Activated CD4-positive, alpha-beta memory T cell treated with anti-CD3 and anti-CD28 coated beads for 36 hours (primary cell): ENCODE measurements at regions not wholly inside any gene's neighbourhood (a gene's known extent, or its start where the extent isn't known, plus 50 kb on each side); places are given as distances from the start of the nearest gene placed in this dataset.

Source experiments
- CTCF ChIA-PET: fragments of 350-600 bp; sonication (Branson Sonifier 250); formaldehyde crosslinking; loops from one replicate; lab custom pipeline; 2021; ENCODE audit warnings: antibody characterized with exemption, inconsistent platforms; lab: Charles Lee
- POLR2A ChIA-PET: fragments of 350-600 bp; sonication (Branson Sonifier 250); formaldehyde crosslinking; loops from one replicate; lab custom pipeline; 2021; ENCODE audit warnings: antibody characterized with exemption; lab: Charles Lee
- DNase-seq: peaks from one replicate; pipeline ENCODE4 v3.0.0-alpha.2; 2020
- H3K27ac Mint-ChIP-seq: one replicate; pipeline ENCODE4 v1.8.0; 2021; ENCODE audit warnings: mixed read lengths
- H3K27me3 Mint-ChIP-seq: one replicate; pipeline ENCODE4 v1.8.0; 2021; ENCODE audit warnings: mixed read lengths
- H3K36me3 Mint-ChIP-seq: one replicate; pipeline ENCODE4 v1.8.0; 2021; ENCODE audit warnings: mixed read lengths
- H3K4me1 Mint-ChIP-seq: one replicate; pipeline ENCODE4 v1.8.0; 2021; ENCODE audit warnings: low read depth, mixed read lengths
- H3K4me3 Mint-ChIP-seq: one replicate; pipeline ENCODE4 v1.8.0; 2021; ENCODE audit warnings: mild to moderate bottlenecking, mixed read lengths
- H3K9me3 Mint-ChIP-seq: one replicate; pipeline ENCODE4 v1.8.0; 2021; ENCODE audit warnings: mixed read lengths
- intact Hi-C: fragments of 100-400 bp; cut with micrococcal nuclease; formaldehyde crosslinking; loops from one replicate; pipeline ENCODE4 v1.15.1; 2023

DNA sequence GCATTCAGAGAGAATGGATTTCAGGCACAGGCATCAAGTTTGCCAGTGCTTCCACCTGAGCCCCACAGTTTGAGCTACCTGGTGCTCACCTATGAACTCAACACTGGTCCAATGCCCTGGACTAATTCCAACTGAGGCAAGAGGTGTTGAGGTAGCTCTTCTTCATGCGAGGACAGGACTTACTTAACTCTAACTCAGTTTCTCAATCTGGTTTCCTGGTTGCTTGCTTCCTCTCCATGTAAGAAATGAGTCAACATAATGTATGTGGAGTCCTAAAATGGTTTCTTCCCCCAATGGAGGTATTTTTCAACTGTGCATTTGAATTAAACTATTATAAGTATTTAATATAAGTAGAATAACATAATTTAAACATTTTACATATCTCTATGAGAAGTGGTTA lies 523.6 kb upstream of the DAB2 start:
- peaks cover 3% of the 10 kb centered on the region for H3K4me1 Mint-ChIP-seq
- ChIA-PET POLR2A (interaction anchor here (0.6 to 0.7 kb wide), 2 partner anchors 330 to 728 kb away, joined by 3 read pairs; no protein-coding TSS in a partner anchor), CTCF (interaction anchor here (0.6 to 2.5 kb wide), 41 partner anchors 9 to 1895 kb away, joined by 3 to 20 read pairs (median 3); partner anchors contain the start of genes PTGER4 and TTC33)
- H3K36me3 Mint-ChIP-seq, result peaks cover 5% of the 10 kb centered on the region
- H3K4me3 Mint-ChIP-seq, result no peak overlapping the region
- no peaks in the 10 kb centered on the region for H3K27me3 Mint-ChIP-seq
- H3K27ac Mint-ChIP-seq, result no peak overlapping the region
- DNase-seq, result no peak
- intact Hi-C loops, result loop anchor here (2.0 to 10.0 kb wide), 4 partner anchors 231 to 538 kb away; no protein-coding TSS in a partner anchor
- H3K9me3 Mint-ChIP-seq, result peaks cover 14% of the 10 kb centered on the region

- ChIA-PET CTCF (interaction anchor here (0.9 to 2.5 kb wide), 13 partner anchors 9 to 791 kb away, joined by 3 to 18 read pairs (median 4); partner anchors contain the start of gene PTGER4), POLR2A (no interaction called here)
- intact Hi-C loops, result loop anchor here (2.0 to 10.0 kb wide), 4 partner anchors 230 to 539 kb away; no protein-coding TSS in a partner anchor
- Mint-ChIP-seq H3K27ac (no peak overlapping the region), H3K36me3 (peaks cover 5% of the 10 kb centered on the region), H3K4me1 (peaks cover 3% of the 10 kb centered on the region), H3K9me3 (peaks cover 14% of the 10 kb centered on the region), H3K4me3 (no peak overlapping the region), H3K27me3 (no peaks in the 10 kb centered on the region)
- DNase-seq, result peak; percentile 11
These were observed 522.9 kb upstream of the DAB2 start for GRCh38 chr5:39947657-39948056.

DNA sequence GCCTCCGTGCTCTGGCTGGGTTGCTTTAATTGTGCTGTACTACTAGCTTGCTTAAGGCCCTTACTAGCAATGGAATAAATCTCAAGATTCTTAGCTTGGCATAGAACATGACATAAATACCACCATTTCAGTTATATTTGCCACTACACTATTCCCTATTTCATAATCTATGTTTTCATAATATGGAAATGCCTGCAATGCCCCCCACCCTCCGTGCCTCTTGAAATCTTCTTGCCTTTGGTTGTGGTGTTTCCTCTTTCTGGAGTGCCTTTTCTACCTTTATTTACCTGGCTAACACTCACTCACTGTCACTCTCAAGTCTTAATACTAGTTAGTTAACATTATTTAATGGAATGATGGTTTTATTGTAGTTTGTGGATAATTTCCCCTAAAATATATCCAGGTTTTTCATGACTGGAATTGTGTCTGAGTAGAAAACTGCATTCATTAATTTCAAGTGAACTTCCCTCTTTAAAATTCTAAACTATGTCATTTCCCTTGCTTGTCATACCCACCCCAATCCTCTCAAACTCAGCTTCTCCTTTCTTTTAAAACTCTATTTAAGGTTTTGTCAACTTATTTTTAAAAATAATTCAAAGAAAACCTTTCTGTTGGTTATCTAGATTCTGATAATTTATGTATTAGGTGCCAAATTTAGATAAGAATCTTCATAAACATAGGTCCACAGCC lies 521.7 kb upstream of the DAB2 start:
- H3K4me1 Mint-ChIP-seq, result peaks cover 3% of the 10 kb centered on the region
- ChIA-PET POLR2A (no interaction called here), CTCF (no interaction called here)
- peaks cover 9% of the 10 kb centered on the region for H3K9me3 Mint-ChIP-seq
- H3K36me3 Mint-ChIP-seq, result peaks cover 5% of the 10 kb centered on the region
- no peak for DNase-seq
- intact Hi-C loops, result loop anchor here (5.0 to 10.0 kb wide), 2 partner anchors 229 to 372 kb away; no protein-coding TSS in a partner anchor
- H3K4me3 Mint-ChIP-seq, result no peak overlapping the region
- H3K27me3 Mint-ChIP-seq, result no peaks in the 10 kb centered on the region
- H3K27ac Mint-ChIP-seq, result no peak overlapping the region

DNA sequence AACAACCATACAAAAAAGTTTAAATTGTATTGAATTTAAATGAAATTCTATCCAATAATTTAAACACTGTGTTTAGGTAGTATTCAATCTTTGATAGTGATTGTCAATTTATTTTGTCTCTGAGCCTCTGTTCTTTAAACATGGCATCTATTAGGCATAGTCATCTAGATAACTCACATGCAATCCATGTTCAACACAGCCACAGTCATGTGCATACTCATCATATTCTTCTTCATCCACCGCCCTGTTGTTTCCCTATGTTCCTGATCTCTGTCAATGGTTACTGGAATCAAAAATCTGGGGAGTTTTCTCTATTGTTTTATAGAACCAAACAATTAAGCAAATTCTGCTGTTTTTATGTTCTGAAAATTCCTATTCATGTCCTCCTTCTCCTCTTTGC lies 521.1 kb upstream of the DAB2 start:
- H3K4me1 Mint-ChIP-seq, result peaks cover 3% of the 10 kb centered on the region
- no peak overlapping the region for H3K4me3 Mint-ChIP-seq
- CTCF ChIA-PET, result no interaction called here
- POLR2A ChIA-PET, result no interaction called here
- DNase-seq, result no peak
- no peak overlapping the region for H3K27ac Mint-ChIP-seq
- no peaks in the 10 kb centered on the region for H3K27me3 Mint-ChIP-seq
- intact Hi-C loops, result loop anchor here (5.0 to 10.0 kb wide), 2 partner anchors 229 to 371 kb away; no protein-coding TSS in a partner anchor
- peaks cover 3% of the 10 kb centered on the region for H3K9me3 Mint-ChIP-seq
- peaks cover under 1% of the 10 kb centered on the region for H3K36me3 Mint-ChIP-seq

DNA sequence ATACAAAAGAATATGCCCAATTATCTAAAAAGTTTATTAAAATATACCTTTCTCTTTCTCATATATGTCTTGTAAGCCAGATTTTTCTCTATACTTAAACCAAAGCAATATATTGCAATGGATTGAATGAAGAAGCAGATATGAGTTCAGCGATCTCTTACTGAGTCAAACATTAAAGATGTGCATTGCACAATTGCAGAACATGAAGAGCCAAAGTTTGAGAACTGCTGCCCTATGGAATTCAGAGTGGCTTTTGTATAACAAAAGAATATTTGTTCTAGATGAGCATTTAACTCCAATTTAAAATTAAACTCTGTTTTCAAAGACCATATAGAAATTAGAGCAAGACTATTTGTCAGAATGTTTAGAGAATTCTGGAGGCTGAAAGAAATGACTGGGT lies 519.0 kb upstream of the DAB2 start:
- Mint-ChIP-seq H3K4me3 (no peak overlapping the region), H3K27me3 (no peaks in the 10 kb centered on the region), H3K36me3 (no peaks in the 10 kb centered on the region), H3K4me1 (no peaks in the 10 kb centered on the region), H3K9me3 (peaks cover 3% of the 10 kb centered on the region), H3K27ac (no peak overlapping the region)
- ChIA-PET POLR2A (no interaction called here), CTCF (no interaction called here)
- intact Hi-C loops, result loop anchor here (10.0 kb wide), 1 partner anchor 369 kb away; no protein-coding TSS in a partner anchor
- DNase-seq, result no peak

GRCh38 chr5:39942606-39943005 lies 517.8 kb upstream of the DAB2 start:
- intact Hi-C loops, result loop anchor here (10.0 kb wide), 1 partner anchor 368 kb away; no protein-coding TSS in a partner anchor
- no peaks in the 10 kb centered on the region for H3K4me1 Mint-ChIP-seq
- ChIA-PET POLR2A (no interaction called here), CTCF (no interaction called here)
- H3K27me3 Mint-ChIP-seq, result no peaks in the 10 kb centered on the region
- no peak overlapping the region for H3K4me3 Mint-ChIP-seq
- H3K36me3 Mint-ChIP-seq, result no peaks in the 10 kb centered on the region
- DNase-seq, result no peak
- H3K9me3 Mint-ChIP-seq, result peaks cover 3% of the 10 kb centered on the region
- H3K27ac Mint-ChIP-seq, result no peak overlapping the region

DNA sequence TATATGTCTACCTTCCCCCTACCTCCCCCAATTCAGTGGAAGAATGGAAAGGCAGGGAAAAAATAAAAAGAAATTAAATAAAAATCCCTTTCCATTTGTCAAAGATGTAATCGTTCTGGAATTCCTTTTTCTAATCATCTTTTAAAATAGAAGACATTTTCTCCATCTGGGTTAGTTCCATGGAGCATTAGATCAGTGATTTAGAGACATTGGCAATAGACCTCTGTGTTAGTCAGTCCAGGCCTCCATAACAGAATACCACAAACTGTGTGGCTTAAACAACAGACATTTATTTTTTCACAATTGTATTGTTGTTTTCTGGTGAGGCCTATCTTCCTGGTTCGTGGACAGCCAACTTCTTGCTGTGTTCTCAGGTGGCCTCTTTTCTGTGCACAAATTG lies 516.6 kb upstream of the DAB2 start:
- intact Hi-C loops, result loop anchor here (10.0 kb wide), 1 partner anchor 367 kb away; no protein-coding TSS in a partner anchor
- no peak overlapping the region for H3K4me3 Mint-ChIP-seq
- POLR2A ChIA-PET, result no interaction called here
- H3K27ac Mint-ChIP-seq, result no peak overlapping the region
- DNase-seq, result no peak
- H3K27me3 Mint-ChIP-seq, result no peaks in the 10 kb centered on the region
- CTCF ChIA-PET, result no interaction called here
- H3K4me1 Mint-ChIP-seq, result no peaks in the 10 kb centered on the region
- H3K36me3 Mint-ChIP-seq, result no peaks in the 10 kb centered on the region
- peaks cover 3% of the 10 kb centered on the region for H3K9me3 Mint-ChIP-seq

- CTCF ChIA-PET, result no interaction called here
- Mint-ChIP-seq H3K36me3 (no peaks in the 10 kb centered on the region), H3K27me3 (peaks cover 13% of the 10 kb centered on the region), H3K9me3 (peaks cover 3% of the 10 kb centered on the region), H3K4me3 (no peak overlapping the region), H3K4me1 (no peaks in the 10 kb centered on the region), H3K27ac (no peak overlapping the region)
- POLR2A ChIA-PET, result no interaction called here
- intact Hi-C loops, result no loop called here
- no peak for DNase-seq
These were observed 510.1 kb upstream of the DAB2 start for GRCh38 chr5:39934830-39935229.

DNA sequence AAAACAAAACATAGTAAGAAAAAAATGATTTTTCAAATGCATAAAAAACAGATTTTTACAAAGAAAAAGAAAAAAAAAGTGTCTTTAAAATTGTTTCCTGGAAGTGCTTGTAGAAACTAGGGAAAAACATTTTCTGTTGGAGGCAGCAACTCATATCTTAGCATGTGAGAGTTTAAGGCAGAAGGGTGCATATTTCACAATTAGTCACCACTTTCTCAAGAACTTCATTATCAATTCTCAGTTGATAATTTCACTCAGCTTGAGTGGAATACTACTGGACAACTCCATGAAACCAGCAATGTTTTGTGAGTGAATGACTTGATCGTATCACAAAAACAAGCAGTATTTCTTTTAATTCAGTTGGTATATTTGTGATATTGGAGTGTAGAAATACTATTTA lies 508.3 kb upstream of the DAB2 start:
- H3K27me3 Mint-ChIP-seq, result peaks cover 16% of the 10 kb centered on the region
- no peaks in the 10 kb centered on the region for H3K4me1 Mint-ChIP-seq
- no peak overlapping the region for H3K4me3 Mint-ChIP-seq
- ChIA-PET CTCF (interaction anchor here (0.6 to 2.2 kb wide), 2 partner anchors 16 to 720 kb away, joined by 3 to 13 read pairs; no protein-coding TSS in a partner anchor), POLR2A (no interaction called here)
- no peak overlapping the region for H3K27ac Mint-ChIP-seq
- H3K9me3 Mint-ChIP-seq, result no peaks in the 10 kb centered on the region
- H3K36me3 Mint-ChIP-seq, result no peaks in the 10 kb centered on the region
- intact Hi-C loops, result no loop called here
- DNase-seq, result no peak

DNA sequence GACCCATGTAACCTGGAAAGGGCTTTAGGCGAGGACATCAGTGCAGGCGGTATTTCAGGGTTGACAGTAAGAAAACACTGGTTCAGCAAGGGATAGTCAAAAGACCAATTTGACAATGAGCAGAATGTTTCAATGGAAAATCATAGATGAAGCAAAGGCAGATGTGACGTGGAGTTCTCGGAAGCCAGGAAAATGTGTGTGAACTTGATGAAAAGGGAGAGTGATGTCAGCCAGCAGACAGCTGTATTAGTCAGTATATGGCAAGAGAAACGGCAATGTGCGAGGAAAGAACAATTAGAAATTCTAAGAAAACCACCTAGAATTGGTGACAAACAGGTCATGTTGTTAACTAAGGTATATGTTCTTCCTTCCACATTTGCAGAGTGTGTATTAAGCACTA lies 503.9 kb upstream of the DAB2 start:
- CTCF ChIA-PET, result no interaction called here
- Mint-ChIP-seq H3K4me3 (no peak overlapping the region), H3K9me3 (no peaks in the 10 kb centered on the region), H3K27me3 (peaks cover 23% of the 10 kb centered on the region), H3K4me1 (no peaks in the 10 kb centered on the region), H3K36me3 (no peaks in the 10 kb centered on the region), H3K27ac (no peak overlapping the region)
- POLR2A ChIA-PET, result no interaction called here
- intact Hi-C loops, result no loop called here
- no peak for DNase-seq

DNA sequence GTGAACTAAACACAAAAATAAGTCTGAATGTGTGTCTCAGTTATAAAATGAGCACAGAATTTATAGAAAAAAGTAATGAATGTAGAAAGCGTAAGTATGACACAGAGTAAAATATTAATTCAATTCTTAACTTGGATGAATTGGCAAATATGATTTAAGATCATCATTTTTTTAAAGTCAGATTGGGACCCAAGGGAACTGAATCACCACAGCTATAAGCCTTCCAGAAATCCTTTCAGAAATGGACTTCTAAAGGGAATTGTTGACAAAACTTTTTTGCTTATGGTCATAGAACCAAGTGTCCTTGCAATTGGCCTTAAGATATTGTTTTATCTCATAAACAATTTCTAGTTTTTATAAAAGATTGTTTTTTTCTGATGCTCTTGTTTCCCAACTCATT lies 495.1 kb upstream of the DAB2 start:
- intact Hi-C loops, result no loop called here
- Mint-ChIP-seq H3K4me1 (no peaks in the 10 kb centered on the region), H3K27me3 (no peaks in the 10 kb centered on the region), H3K27ac (no peak overlapping the region), H3K36me3 (no peaks in the 10 kb centered on the region), H3K4me3 (no peak overlapping the region), H3K9me3 (no peaks in the 10 kb centered on the region)
- ChIA-PET POLR2A (no interaction called here), CTCF (no interaction called here)
- no peak for DNase-seq

- no peak for DNase-seq
- Mint-ChIP-seq H3K27me3 (peaks cover 12% of the 10 kb centered on the region), H3K9me3 (peaks cover 6% of the 10 kb centered on the region), H3K27ac (no peak overlapping the region), H3K4me3 (no peak overlapping the region), H3K4me1 (no peaks in the 10 kb centered on the region), H3K36me3 (no peaks in the 10 kb centered on the region)
- intact Hi-C loops, result no loop called here
- ChIA-PET POLR2A (no interaction called here), CTCF (no interaction called here)
These were observed 488.1 kb upstream of the DAB2 start for GRCh38 chr5:39912906-39913305.
